Anterior cingulate cortex (tissue), 58 donors: ENCODE measurements at regions not wholly inside any gene's neighbourhood (a gene's known extent, or its start where the extent isn't known, plus 50 kb on each side); places are given as distances from the start of the nearest gene placed in this dataset.
"Not testable (repeated sequence)": the region's sequence is repeated elsewhere in the genome, so short reads cannot be mapped to it uniquely, and the experiment has no call there.

Source experiments
- DNase-seq, 58 donors: peaks; one replicate each; lab custom pipeline; 2025; lab: John Stamatoyannopoulos, UW

- DNase-seq: no peak
These were observed 50.9 kb upstream of the WARS2 start for GRCh38 chr1:119191325-119191724.

- no peak for DNase-seq
These were observed 63.9 kb upstream of the WARS2 start for GRCh38 chr1:119204197-119204960.

- DNase-seq: no peak
These were observed 64.5 kb upstream of the WARS2 start for GRCh38 chr1:119204961-119205357.

GRCh38 chr1:119209061-119209460 lies 68.6 kb upstream of the WARS2 start:
- DNase-seq: no peak

GRCh38 chr1:119209596-119210295 lies 69.3 kb upstream of the WARS2 start:
- DNase-seq: no peak

GRCh38 chr1:119210296-119210649 lies 69.8 kb upstream of the WARS2 start:
- no peak for DNase-seq

GRCh38 chr1:119213213-119213612 lies 72.8 kb upstream of the WARS2 start:
- DNase-seq: not testable (repeated sequence)

GRCh38 chr1:119214961-119215360 lies 74.5 kb upstream of the WARS2 start:
- not testable (repeated sequence) for DNase-seq

GRCh38 chr1:119217309-119217828 lies 76.9 kb upstream of the WARS2 start:
- no peak for DNase-seq

GRCh38 chr1:119219711-119220110 lies 79.3 kb upstream of the WARS2 start:
- DNase-seq: no peak

GRCh38 chr1:119220991-119221390 lies 80.5 kb upstream of the WARS2 start:
- DNase-seq: no peak

GRCh38 chr1:119222271-119222670 lies 81.8 kb upstream of the WARS2 start:
- DNase-seq: no peak

GRCh38 chr1:119225265-119225664 lies 84.8 kb upstream of the WARS2 start:
- DNase-seq: no peak

- DNase-seq: no peak
These were observed 85.4 kb upstream of the WARS2 start for GRCh38 chr1:119225831-119226230.

- DNase-seq: no peak
These were observed 85.9 kb upstream of the WARS2 start for GRCh38 chr1:119226321-119226720.

GRCh38 chr1:119226913-119227312 lies 86.5 kb upstream of the WARS2 start:
- no peak for DNase-seq

- DNase-seq: no peak
These were observed 87.0 kb upstream of the WARS2 start for GRCh38 chr1:119227456-119227855.

- DNase-seq: no peak
These were observed 88.1 kb upstream of the WARS2 start for GRCh38 chr1:119228335-119229080.

- DNase-seq: no peak
These were observed 94.7 kb upstream of the WARS2 start for GRCh38 chr1:119235120-119235519.

- peak in 1 of 58 donors; percentile 1 for DNase-seq
These were observed 105.4 kb upstream of the WARS2 start for GRCh38 chr1:119245881-119246280.

GRCh38 chr1:119249283-119249682 lies 108.8 kb upstream of the WARS2 start:
- DNase-seq: peak in 1 of 58 donors; percentile 7
